ENCODE measurements at regions not wholly inside any gene's neighbourhood (a gene's known extent, or its start where the extent isn't known, plus 50 kb on each side); places are given as distances from the start of the nearest gene placed in this dataset.

DNA sequence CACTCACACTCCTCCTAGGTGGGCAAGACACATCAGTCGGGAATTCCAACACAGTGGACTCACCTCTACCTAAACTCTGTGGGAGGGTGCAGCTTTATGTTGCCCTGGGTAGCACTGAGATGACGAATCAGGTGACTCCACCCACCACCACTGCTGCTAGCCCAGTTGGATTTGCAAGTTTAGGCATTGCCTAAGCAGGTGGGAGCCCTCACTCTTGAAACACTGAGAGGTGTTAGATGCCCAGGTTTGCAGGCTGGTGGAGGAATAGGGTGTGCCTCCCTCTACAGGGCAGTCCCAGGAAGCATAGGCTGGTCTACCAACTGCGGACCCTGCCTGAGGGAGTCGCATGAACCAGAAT is 708.9 kb downstream of the POM121L12 start:
- Histone ChIP-seq H3K36me3 (ENCODE audit: control insufficient read depth in 2 of 2, extremely low read depth in 1 of 2, insufficient read depth in 2 of 2, low read length in 2 of 2) (no peaks in the 10 kb centered on the region), H3K27me3 (ENCODE audit: control insufficient read depth in 2 of 2, insufficient read depth in 2 of 2, low read length in 2 of 2) (no peaks in the 10 kb centered on the region), H3K79me2 (ENCODE audit: control insufficient read depth, insufficient read depth, low read length) (no peaks in the 10 kb centered on the region), H3K9ac (replicated peaks; ENCODE audit: extremely low read depth, insufficient read depth, low read length) (no peak overlapping the region), H3K9me1 (replicated peaks; ENCODE audit: control insufficient read depth, extremely low read depth, insufficient read depth, low read length) (no peaks in the 10 kb centered on the region), H3K9me3 (replicated peaks; ENCODE audit: control insufficient read depth, insufficient read depth, low read length) (no peaks in the 10 kb centered on the region), H3K4me2 (ENCODE audit: insufficient read depth, low read length) (no peak overlapping the region), H4K20me1 (replicated peaks; ENCODE audit: control insufficient read depth, extremely low read depth, insufficient read depth, low read length) (no peaks in the 10 kb centered on the region), H2AFZ (ENCODE audit: low read depth, low read length) (no peak overlapping the region), H3K27ac (ENCODE audit: insufficient read depth, low read depth, low read length) (no peak overlapping the region), H3K4me3 (replicated peaks in 1 of 3; ENCODE audit: insufficient read depth in 1 of 3, low read depth in 1 of 3, low read length in 3 of 3) (no peak overlapping the region), H3K4me1 (ENCODE audit: control insufficient read depth, extremely low read depth, insufficient read depth, low read length) (no peaks in the 10 kb centered on the region)
- TF ChIP-seq JUN (IDR thresholded peaks at IDR 0.05; ENCODE audit: borderline replicate concordance, insufficient read depth, insufficient read length, low read depth) (no peak), GATA2 (IDR thresholded peaks at IDR 0.05; ENCODE audit: insufficient read depth, insufficient read length, low read depth, low read length) (no peak)
- no TSS peak for BruUV-seq (replicated peaks)
- intact Hi-C loops (cut with micrococcal nuclease) = no loop called here
- POLR2A ChIA-PET = no interaction called here
- DNase-seq (ENCODE audit: low read depth, low spot score) (no peak), FAIRE-seq (no peak)
- CTCF ChIA-PET = no interaction called here
- dilution Hi-C loops (cut with MboI; ENCODE audit: extremely low pct_ligation_motif_present, low sequenced_read_pairs) = no loop called here

DNA sequence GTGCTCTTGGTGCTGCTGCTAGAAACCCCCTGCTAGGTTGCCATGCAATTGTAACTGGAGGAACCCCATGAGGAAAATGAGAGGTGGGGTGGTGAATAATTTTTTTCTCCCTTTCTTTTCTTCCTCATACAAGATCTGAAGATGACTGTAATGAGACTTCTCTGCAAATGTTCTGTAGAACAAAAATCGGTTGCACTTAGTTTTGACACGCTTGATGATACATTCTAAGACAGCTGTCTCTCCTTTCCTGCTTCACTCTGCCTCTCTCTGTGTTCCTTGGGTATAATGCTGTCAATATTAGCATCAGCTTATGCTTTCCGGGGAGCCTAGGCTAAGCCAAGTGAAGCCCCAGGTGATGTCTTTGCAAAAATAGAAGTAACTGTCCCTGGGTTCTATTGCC is 721.5 kb downstream of the POM121L12 start:
- Histone ChIP-seq H4K20me1 (replicated peaks; ENCODE audit: control insufficient read depth, extremely low read depth, insufficient read depth, low read length) (no peaks in the 10 kb centered on the region), H3K27ac (ENCODE audit: insufficient read depth, low read depth, low read length) (no peak overlapping the region), H3K4me1 (ENCODE audit: control insufficient read depth, extremely low read depth, insufficient read depth, low read length) (no peaks in the 10 kb centered on the region), H3K9me1 (replicated peaks; ENCODE audit: control insufficient read depth, extremely low read depth, insufficient read depth, low read length) (no peaks in the 10 kb centered on the region), H3K36me3 (ENCODE audit: control insufficient read depth in 2 of 2, extremely low read depth in 1 of 2, insufficient read depth in 2 of 2, low read length in 2 of 2) (no peaks in the 10 kb centered on the region), H3K4me2 (ENCODE audit: insufficient read depth, low read length) (no peak overlapping the region), H3K9ac (replicated peaks; ENCODE audit: extremely low read depth, insufficient read depth, low read length) (no peak overlapping the region), H3K27me3 (ENCODE audit: control insufficient read depth in 2 of 2, insufficient read depth in 2 of 2, low read length in 2 of 2) (no peaks in the 10 kb centered on the region), H3K79me2 (ENCODE audit: control insufficient read depth, insufficient read depth, low read length) (no peaks in the 10 kb centered on the region), H3K9me3 (replicated peaks; ENCODE audit: control insufficient read depth, insufficient read depth, low read length) (peaks cover 4% of the 10 kb centered on the region), H3K4me3 (replicated peaks in 1 of 3; ENCODE audit: insufficient read depth in 1 of 3, low read depth in 1 of 3, low read length in 3 of 3) (no peak overlapping the region), H2AFZ (ENCODE audit: low read depth, low read length) (no peak overlapping the region)
- ChIA-PET CTCF (no interaction called here), POLR2A (no interaction called here)
- FAIRE-seq (no peak), DNase-seq (ENCODE audit: low read depth, low spot score) (no peak)
- TF ChIP-seq MYC (IDR thresholded peaks at IDR 0.05; ENCODE audit: low read depth, low read length) (no peak), POLR2A (IDR thresholded peaks at IDR 0.05; ENCODE audit: low read depth, low read length) (no peak), FOS (IDR thresholded peaks at IDR 0.05; ENCODE audit: borderline replicate concordance, insufficient read depth, low read length) (no peak), POLR2AphosphoS5 (IDR thresholded peaks at IDR 0.05; ENCODE audit: insufficient read depth, low read depth, low read length) (no peak), JUN (IDR thresholded peaks at IDR 0.05; ENCODE audit: borderline replicate concordance, insufficient read depth, insufficient read length, low read depth) (no peak), EZH2 (IDR thresholded peaks at IDR 0.05; ENCODE audit: borderline replicate concordance, low read depth, low read length, severe bottlenecking) (no peak), GATA2 (IDR thresholded peaks at IDR 0.05; ENCODE audit: insufficient read depth, insufficient read length, low read depth, low read length) (no peak)
- TF ChIP-seq, protein P1, sequence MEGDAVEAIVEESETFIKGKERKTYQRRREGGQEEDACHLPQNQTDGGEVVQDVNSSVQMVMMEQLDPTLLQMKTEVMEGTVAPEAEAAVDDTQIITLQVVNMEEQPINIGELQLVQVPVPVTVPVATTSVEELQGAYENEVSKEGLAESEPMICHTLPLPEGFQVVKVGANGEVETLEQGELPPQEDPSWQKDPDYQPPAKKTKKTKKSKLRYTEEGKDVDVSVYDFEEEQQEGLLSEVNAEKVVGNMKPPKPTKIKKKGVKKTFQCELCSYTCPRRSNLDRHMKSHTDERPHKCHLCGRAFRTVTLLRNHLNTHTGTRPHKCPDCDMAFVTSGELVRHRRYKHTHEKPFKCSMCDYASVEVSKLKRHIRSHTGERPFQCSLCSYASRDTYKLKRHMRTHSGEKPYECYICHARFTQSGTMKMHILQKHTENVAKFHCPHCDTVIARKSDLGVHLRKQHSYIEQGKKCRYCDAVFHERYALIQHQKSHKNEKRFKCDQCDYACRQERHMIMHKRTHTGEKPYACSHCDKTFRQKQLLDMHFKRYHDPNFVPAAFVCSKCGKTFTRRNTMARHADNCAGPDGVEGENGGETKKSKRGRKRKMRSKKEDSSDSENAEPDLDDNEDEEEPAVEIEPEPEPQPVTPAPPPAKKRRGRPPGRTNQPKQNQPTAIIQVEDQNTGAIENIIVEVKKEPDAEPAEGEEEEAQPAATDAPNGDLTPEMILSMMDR (IDR thresholded peaks at IDR 0.05; ENCODE audit: extremely low read depth in 1 of 2, insufficient read depth in 1 of 2, low read depth in 1 of 2, low read length in 2 of 2) = no peak
- TF ChIP-seq, protein P2, sequence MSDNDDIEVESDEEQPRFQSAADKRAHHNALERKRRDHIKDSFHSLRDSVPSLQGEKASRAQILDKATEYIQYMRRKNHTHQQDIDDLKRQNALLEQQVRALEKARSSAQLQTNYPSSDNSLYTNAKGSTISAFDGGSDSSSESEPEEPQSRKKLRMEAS (IDR thresholded peaks at IDR 0.05; ENCODE audit: insufficient read depth, insufficient read length) = no peak
- BruUV-seq (replicated peaks) = no TSS peak
- intact Hi-C loops (cut with micrococcal nuclease) = no loop called here
- dilution Hi-C loops (cut with MboI; ENCODE audit: extremely low pct_ligation_motif_present, low sequenced_read_pairs) = no loop called here

Measured in endothelial cell of umbilical vein (primary cell).